Dedifferentiated amniotic fluid mesenchymal stem cell (primary cell): ENCODE measurements at regions not wholly inside any gene's neighbourhood (a gene's known extent, or its start where the extent isn't known, plus 50 kb on each side); places are given as distances from the start of the nearest gene placed in this dataset.

Experiments
- DNase-seq: peaks from one replicate; pipeline ENCODE4 v3.0.0-alpha.2; 2016; ENCODE audit errors: extremely low spot score

- DNase-seq, result no peak
Observed at GRCh38 chr12:97093187-97093683, 186.2 kb downstream of the NEDD1 start.

GRCh38 chr12:97097734-97098133, 190.7 kb downstream of the NEDD1 start:
- DNase-seq, result no peak

DNA sequence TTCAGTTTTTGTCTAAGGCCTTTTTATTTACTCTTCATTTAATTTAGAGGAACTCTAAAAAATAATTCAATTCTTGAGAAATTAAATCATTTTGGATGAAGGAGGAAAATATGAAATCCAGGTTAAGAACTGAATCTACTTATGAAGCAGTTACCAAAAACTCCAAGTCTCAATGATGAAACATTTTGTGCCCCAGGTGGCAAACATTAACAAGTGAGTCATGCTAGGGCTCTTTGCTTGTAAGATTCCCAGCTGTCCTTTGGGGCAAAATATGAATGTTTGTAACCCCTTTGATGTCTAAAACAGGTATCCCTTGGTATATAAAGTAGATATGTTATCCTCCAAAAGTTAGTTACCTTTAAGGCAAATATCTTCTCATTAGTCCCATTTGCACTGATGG, 202.4 kb downstream of the NEDD1 start:
- no peak for DNase-seq

GRCh38 chr12:97112136-97112535, 205.1 kb downstream of the NEDD1 start:
- no peak for DNase-seq

GRCh38 chr12:97118796-97119375, 211.8 kb downstream of the NEDD1 start:
- no peak for DNase-seq

GRCh38 chr12:97127061-97127460, 220.0 kb downstream of the NEDD1 start:
- DNase-seq, result no peak

GRCh38 chr12:97131220-97131981, 224.3 kb downstream of the NEDD1 start:
- DNase-seq, result no peak

DNA sequence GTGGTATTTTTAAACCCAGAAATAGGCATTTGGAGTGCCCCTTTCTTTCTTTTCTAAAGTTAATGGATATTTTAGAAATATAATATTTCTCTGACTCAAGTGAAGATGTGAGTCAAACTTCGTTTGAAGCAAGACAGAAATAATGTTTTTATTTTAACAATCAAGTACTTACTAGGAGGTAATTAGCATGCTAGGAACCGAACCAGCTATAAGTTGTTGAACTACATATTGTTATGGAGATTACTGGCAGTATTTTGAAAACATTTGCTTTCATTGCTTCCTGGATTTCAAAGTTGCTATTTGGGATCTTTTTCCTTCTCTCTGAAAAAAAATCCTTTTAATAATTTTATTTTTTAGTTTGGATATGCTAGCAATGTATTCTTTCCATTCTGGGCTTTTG, 225.2 kb downstream of the NEDD1 start:
- no peak for DNase-seq

DNA sequence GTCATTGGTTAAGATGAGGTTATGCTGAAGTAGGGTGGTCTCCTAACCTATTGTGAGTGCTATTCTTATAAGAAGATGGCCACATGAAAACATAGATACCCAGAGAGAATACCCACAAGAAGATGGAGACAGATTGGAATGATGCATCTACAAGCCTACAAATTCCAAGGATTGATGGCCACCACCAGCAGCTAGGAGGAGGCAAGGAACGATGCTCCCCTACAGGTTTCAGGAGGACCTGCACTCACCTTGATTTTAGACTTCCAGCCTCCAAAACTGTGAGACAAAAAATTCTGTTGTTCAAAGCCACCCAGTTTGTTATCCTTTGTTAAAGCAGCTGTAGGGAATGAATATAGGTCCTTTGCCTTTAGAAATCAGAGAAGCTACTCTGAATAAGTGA, 227.4 kb downstream of the NEDD1 start:
- no peak for DNase-seq

DNA sequence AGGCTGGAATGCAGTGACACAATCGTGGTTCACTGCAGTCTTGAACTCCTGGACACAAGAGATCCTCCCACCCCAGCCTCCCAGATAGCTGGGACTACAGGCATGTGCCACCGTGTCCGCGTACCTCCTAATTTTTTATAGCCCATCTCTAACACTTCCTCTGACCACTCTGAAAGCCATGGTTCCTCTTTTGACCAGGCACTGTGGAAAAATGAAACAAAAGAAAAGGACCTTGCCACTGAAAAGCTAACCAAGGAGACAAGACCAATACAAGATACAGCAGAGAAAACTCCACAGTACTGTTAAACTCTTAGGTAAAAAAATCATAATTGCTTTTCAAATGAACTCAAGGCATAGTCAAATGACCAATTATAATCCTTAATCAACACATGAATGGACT, 233.3 kb downstream of the NEDD1 start:
- DNase-seq, result no peak

DNA sequence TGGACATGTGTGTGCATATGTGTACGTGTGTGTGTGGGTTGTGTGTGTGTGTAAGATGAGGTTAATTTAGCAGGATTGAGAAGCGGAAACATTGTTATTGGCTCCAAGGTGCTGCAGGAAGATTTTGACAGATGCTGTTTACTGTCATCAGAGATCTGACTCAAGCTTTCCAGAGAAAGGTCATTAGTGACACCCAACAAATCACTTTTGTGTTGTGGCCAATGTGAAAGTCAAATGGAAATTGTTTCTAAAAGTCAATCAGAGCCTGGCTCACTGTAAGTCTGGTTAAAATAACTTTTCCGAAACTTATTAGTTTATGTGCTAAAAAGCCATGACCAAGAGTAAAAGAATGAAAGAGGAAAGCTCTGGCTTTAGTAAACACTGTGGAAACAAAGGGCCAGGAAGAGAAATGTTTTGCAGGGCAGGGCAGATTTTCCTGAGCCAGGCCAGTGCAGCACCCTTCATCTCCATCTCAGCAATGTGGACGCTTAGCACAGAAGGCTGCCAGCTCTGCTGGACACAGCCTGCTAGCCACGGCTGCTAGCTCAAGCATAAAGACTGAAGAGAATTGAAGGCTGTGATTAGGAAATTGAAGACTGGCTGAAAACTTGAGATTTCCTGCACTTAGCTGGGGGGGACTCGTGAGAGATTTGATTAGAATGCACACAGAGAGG, 235.8 kb downstream of the NEDD1 start:
- DNase-seq, result no peak

DNA sequence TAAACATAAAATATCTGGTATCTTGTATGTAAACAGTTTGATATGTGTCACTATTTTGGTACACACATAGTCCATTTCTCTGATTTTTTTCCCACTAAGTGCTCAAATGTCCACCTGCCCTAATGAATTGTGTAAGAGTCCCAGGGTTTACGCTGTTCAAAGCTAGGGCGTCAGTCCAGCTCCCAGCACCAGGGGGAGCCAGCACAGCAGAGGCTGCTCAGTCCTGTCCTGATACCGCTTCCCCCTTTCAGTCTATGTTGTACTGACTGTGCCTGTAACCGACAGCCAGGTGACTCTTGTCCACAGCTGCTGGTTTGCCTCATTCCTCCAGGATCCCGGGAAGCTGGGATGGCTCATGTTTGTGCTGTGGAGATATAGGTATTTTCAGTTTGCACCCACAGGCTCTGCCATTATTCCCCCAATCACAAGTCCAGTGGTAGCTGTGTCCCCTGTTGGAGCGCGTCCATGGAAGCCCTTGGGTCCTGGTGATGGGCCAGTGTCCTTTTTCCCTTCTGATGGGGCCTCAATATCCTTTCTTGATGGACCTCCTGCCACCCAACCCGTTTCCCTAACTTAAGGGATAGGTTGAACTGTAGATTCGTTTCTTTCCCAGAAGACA, 242.0 kb downstream of the NEDD1 start:
- no peak for DNase-seq

- DNase-seq, result no peak
Observed at GRCh38 chr12:97151481-97151880, 244.4 kb downstream of the NEDD1 start.

GRCh38 chr12:97159377-97159776, 252.3 kb downstream of the NEDD1 start:
- DNase-seq, result no peak

DNA sequence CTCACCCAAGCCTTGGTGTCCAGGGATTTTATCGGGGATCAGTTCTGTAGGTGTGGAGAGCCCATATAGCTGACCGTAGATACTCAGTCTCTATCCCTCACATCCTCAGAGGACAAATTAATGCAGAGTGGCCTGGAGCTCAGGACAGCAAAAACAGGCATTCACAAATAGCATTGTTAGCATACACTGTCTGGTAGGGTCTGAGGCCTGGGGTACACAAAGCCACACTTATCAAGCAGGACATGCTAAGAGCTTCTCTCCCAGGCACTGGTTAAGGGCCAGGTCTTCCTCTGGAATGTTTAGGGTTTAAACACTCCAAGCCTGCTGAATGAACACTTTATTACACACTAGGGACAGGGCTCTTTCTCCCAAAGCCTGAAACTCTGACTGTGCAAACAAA, 253.2 kb downstream of the NEDD1 start:
- no peak for DNase-seq

DNA sequence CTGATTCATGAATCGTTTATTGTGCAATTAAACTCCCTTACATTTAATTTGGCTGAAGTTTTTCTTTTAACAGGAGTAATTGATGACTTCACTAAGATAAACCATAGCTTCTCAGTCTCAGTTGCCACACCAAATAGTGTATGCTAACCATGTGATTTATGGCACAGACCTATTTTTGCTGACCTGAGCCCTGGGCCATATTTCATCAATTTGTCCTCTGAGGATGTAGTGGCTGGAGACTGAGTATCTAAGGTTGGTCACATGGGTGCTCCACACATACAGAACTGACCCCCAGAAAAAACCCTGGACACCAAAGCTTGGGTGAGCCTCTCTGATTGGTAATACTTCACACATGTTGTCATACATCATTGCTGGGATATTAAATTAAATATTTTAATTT, 255.1 kb downstream of the NEDD1 start:
- no peak for DNase-seq

DNA sequence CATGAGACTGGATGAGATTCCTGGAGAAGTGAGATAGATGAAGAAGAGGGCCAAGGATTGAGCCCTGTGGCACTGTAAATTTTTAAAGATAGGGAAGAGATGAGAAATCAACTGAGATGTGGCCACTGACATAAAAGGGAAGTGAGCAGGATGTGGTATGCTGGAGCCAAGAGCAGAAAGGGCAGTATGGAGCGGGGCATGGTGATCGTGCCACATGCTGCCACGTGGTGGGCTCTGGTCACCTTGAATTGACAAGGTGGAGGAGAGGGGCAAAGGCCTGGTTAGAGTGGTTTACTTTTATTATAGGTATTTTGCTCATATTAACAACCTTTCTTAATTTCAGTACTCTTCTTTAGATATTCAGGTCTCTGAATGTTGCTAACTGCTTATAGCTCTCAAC, 257.9 kb downstream of the NEDD1 start:
- no peak for DNase-seq

- no peak for DNase-seq
Observed at GRCh38 chr12:97167598-97167997, 260.5 kb downstream of the NEDD1 start.

GRCh38 chr12:97168804-97169203, 261.7 kb downstream of the NEDD1 start:
- DNase-seq, result no peak

DNA sequence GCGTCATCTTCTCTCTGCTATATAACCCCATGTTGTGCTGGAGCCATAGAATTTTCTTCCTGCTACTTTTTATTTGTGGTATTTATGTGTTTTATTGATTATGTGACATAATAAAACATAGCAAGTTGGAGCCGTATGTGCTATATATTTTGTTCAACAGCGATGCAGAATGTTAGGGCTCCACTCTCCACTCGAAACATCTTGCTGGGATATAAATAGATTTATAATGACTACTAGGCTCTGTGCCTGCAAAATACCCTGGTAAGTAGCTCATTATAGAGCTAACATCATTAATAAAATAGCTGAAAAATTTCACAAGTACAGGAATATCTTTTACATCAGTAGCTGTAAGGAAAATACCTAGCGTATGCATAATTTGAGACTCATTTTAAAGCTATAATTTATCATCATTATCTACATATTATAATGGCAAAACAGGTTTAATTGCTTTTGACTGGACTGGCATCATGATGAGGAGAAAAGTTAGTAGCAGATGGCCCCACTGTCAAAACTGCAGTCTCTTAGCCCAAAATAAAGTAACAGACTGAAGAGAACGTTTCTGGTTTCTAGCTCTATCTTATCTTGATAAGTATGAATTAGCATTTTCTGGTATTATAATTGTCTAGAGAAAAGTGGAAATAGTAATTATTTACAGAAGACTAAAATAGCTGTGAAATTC, 263.0 kb downstream of the NEDD1 start:
- no peak for DNase-seq

- no peak for DNase-seq
Observed at GRCh38 chr12:97173688-97174410, 266.8 kb downstream of the NEDD1 start.
